GM06990 (cell line): ENCODE measurements at regions not wholly inside any gene's neighbourhood (a gene's known extent, or its start where the extent isn't known, plus 50 kb on each side); places are given as distances from the start of the nearest gene placed in this dataset.
"Not testable (repeated sequence)": the region's sequence is repeated elsewhere in the genome, so short reads cannot be mapped to it uniquely, and the experiment has no call there.

Source experiments
- DNase-seq: peaks from one replicate; pipeline ENCODE4 v3.0.0-alpha.2; 2011; ENCODE audit not compliant: insufficient read length; ENCODE audit errors: extremely low read depth
- H3K27me3 ChIP-seq: replicated peaks from 2 replicates; pipeline ENCODE4 v1.6.0; 2011; ENCODE audit warnings: low read length; ENCODE audit not compliant: control insufficient read depth, insufficient read depth
- H3K36me3 ChIP-seq: 2 replicates; pipeline ENCODE4 v1.5.1; 2011; ENCODE audit warnings: low read length; ENCODE audit not compliant: control insufficient read depth, insufficient read depth
- H3K4me3 ChIP-seq: replicated peaks from 2 replicates; pipeline ENCODE4 v1.5.1; 2011; ENCODE audit warnings: low read depth, mild to moderate bottlenecking, control low read depth, low read length
- CTCF ChIP-seq: IDR thresholded peaks from 2 replicates; pipeline ENCODE4 v1.5.1; 2011; ENCODE audit warnings: low read length, control low read depth, mild to moderate bottlenecking, inconsistent platforms; ENCODE audit not compliant: insufficient read depth, poor library complexity, severe bottlenecking

DNA sequence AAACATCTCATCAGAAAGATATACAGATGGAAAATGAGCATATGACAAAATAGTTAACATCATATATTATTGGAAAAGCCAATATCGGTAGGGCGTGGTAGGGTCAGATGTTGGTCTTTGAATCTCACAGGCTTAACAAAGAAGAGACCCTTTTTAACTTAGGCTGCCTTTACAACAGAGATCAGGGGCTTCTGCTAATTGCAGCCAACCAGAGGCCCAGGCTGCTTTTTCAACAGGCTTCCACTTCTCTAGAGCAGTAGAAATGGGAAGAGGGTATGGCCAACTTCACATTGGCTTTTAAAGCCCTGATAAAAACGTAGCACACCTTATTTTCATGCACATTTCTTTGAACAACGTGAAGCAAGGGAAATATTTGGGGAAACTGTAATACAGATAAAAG lies 764.3 kb upstream of the CTNND2 start:
- no peak overlapping the region for H3K4me3 ChIP-seq
- no peak for TF ChIP-seq CTCF
- no peaks in the 10 kb centered on the region for H3K36me3 ChIP-seq
- no peaks in the 10 kb centered on the region for H3K27me3 ChIP-seq
- no peak for DNase-seq

GRCh38 chr5:12667818-12668217 lies 763.6 kb upstream of the CTNND2 start:
- not testable (repeated sequence) for H3K36me3 ChIP-seq, DNase-seq, H3K27me3 ChIP-seq, H3K4me3 ChIP-seq

DNA sequence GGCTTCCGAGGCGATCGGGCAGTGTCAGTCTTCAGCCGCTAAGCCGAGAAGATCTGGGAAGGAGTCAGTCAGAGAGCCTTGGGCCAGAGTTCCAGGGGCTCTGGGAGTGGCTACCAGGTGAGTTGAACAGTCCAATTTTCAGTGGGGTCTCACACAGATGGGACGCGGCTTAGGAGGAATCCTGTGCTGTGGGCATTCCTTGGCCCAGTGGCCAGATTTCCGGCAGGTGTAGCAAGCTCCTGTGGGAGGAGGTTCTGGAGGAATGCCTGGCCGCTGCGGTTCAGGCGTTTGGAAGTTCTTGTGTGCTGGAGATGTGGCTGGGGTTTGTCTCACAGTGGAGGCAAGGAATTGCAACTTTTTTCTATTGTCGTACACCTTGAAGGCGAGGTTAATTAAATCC lies 761.5 kb upstream of the CTNND2 start:
- not testable (repeated sequence) for H3K27me3 ChIP-seq, DNase-seq, H3K36me3 ChIP-seq, H3K4me3 ChIP-seq

DNA sequence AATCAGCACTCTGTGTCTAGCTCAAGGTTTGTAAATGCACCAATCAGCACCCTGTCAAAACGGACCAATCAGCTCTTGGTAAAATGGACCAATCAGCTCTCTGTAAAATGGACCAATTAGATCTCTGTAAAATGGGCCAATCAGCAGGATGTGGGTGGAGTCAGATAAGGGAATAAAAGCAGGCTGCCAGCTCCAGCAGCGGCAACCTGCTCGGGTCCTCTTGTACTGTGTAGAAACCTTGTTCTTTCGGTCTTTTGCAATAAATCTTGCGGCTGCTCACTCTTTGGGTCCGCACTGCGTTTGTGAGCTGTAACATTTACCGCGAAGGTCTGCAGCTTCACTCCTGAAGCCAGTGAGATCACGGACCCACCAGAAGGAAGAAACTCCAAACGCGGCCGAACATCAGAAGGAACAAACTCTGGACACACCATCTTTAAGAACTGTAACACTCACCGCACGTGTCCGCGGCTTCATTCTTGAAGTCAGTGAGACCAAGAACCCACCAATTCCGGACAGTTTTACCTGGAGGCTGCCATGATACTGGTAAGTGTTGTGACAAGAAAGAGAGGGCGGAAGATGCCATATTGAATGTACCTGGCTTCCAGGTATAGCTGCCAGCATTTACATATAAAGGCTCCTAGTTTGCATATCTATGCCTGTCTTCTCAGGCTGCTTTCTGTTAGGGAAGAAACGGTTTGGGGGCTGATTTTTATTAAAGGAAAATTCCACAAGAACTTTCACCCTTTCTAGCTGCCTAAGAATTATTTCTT lies 758.5 kb upstream of the CTNND2 start:
- no peak for DNase-seq
- Histone ChIP-seq H3K36me3 (no peaks in the 10 kb centered on the region), H3K4me3 (no peak overlapping the region), H3K27me3 (no peaks in the 10 kb centered on the region)
- no peak for TF ChIP-seq CTCF

- Histone ChIP-seq H3K4me3 (no peak overlapping the region), H3K36me3 (no peaks in the 10 kb centered on the region), H3K27me3 (no peaks in the 10 kb centered on the region)
- no peak for DNase-seq
- no peak for TF ChIP-seq CTCF
Observed at GRCh38 chr5:12661617-12662370, 757.5 kb upstream of the CTNND2 start.

- not testable (repeated sequence) for H3K27me3 ChIP-seq, H3K4me3 ChIP-seq, DNase-seq, H3K36me3 ChIP-seq
Observed at GRCh38 chr5:12660279-12661107, 756.2 kb upstream of the CTNND2 start.

DNA sequence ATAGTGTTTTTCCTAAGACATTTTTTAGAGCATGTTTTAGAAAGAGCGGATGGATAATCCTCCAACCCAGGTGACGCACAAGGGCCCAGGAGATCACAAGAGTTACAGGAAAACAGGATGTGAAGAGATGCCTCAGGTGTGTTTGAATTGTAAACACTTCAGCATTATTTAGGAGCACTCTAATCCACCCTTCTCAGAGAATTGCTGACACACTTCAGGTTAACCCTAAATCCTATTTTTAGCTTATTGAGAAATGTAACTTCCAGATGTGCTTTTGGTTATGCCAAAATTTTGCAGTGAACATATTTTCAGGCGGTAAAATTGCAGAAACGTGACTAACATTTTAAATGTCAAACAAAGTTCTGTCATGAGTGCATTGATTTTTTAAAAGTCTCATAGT lies 755.4 kb upstream of the CTNND2 start:
- H3K27me3 ChIP-seq, result no peaks in the 10 kb centered on the region
- no peak overlapping the region for H3K4me3 ChIP-seq
- no peak for DNase-seq
- TF ChIP-seq CTCF, result no peak
- H3K36me3 ChIP-seq, result no peaks in the 10 kb centered on the region
